ENCODE measurements at regions not wholly inside any gene's neighbourhood (a gene's known extent, or its start where the extent isn't known, plus 50 kb on each side); places are given as distances from the start of the nearest gene placed in this dataset.

DNA sequence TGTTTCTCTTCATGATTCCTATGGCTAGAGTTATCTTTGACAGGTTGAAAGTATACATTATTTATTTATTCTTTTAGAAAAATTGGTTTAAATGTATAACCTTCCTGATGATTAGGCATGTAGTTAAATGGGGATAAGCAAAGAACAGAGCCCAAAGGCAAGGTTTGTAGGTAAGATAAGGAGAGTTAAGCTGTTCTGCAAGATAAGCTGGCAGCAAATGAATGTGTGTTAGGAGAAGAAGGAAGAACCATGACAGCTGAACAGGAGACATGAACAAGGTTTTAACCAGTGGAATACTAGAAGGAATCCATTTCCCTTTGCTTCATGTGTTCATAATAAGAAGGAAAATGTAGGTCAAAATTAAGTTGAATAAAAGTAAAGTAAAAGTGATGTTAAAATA lies 1330.1 kb upstream of the USP15 start:
- TF ChIP-seq, protein P1, sequence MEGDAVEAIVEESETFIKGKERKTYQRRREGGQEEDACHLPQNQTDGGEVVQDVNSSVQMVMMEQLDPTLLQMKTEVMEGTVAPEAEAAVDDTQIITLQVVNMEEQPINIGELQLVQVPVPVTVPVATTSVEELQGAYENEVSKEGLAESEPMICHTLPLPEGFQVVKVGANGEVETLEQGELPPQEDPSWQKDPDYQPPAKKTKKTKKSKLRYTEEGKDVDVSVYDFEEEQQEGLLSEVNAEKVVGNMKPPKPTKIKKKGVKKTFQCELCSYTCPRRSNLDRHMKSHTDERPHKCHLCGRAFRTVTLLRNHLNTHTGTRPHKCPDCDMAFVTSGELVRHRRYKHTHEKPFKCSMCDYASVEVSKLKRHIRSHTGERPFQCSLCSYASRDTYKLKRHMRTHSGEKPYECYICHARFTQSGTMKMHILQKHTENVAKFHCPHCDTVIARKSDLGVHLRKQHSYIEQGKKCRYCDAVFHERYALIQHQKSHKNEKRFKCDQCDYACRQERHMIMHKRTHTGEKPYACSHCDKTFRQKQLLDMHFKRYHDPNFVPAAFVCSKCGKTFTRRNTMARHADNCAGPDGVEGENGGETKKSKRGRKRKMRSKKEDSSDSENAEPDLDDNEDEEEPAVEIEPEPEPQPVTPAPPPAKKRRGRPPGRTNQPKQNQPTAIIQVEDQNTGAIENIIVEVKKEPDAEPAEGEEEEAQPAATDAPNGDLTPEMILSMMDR (IDR thresholded peaks at IDR 0.05), result no peak
- TF ChIP-seq POLR2A (IDR thresholded peaks at IDR 0.05), result no peak
- H3K4me3 ChIP-seq, result no peak overlapping the region
- no peak overlapping the region for H3K27ac ChIP-seq
- no peak for DNase-seq
- intact Hi-C loops (cut with DNase I), result no loop called here
- no peaks in the 10 kb centered on the region for H3K27me3 ChIP-seq
- H3K4me1 ChIP-seq (replicated peaks in 1 of 2), result no peaks in the 10 kb centered on the region
- no peaks in the 10 kb centered on the region for H3K36me3 ChIP-seq (replicated peaks in 1 of 2)
- H3K9me3 ChIP-seq (replicated peaks in 1 of 3), result no peaks in the 10 kb centered on the region

DNA sequence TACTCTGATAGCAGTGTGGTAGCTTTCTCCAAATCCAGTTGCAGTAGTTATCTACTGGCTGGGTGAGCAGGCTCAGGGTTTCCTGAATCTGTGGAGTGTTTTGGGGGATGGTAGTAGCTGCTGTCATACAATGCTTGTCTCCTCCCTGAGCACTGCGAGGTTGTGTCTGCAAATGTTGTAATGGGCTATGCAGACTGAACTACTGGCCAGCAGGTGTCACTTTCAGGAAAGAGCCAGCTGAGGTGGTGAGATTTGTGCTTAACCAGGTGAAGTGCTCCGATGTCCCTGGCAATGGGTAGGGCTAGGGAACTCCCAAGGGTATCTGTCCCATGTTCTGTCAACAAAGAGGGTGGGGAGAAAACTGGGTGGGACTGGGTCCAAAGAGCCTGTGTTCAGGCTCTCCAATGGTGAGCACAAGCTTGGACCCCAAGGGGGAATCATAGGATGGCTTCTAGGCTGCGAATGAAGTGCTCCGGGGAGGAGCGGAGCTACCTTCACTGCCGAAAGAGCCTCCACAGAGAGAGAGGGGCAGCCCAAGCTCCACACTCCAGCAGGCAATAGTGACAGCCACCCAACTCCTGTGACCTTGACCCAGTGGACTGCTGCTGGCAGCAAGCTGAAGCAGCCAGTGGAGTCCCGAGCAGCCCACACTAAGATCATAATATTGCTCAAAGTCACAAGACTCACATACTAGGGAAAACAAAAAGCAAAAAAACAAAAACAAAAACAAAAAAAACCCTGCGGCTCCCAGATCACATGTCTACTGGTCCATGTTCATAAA lies 1324.0 kb upstream of the USP15 start:
- TF ChIP-seq POLR2A (IDR thresholded peaks at IDR 0.05), result no peak
- TF ChIP-seq, protein P1 (IDR thresholded peaks at IDR 0.05), result no peak
- Histone ChIP-seq H3K9me3 (replicated peaks in 1 of 3) (no peaks in the 10 kb centered on the region), H3K36me3 (replicated peaks in 1 of 2) (no peaks in the 10 kb centered on the region), H3K4me1 (replicated peaks in 1 of 2) (no peaks in the 10 kb centered on the region), H3K27me3 (no peaks in the 10 kb centered on the region), H3K27ac (no peak overlapping the region), H3K4me3 (no peak overlapping the region)
- 81 to 88% (median 84%) methylated on average over 8 of the region's 8 CpGs for WGBS, 4 donors
- no peak for DNase-seq
- intact Hi-C loops (cut with DNase I), result no loop called here

DNA sequence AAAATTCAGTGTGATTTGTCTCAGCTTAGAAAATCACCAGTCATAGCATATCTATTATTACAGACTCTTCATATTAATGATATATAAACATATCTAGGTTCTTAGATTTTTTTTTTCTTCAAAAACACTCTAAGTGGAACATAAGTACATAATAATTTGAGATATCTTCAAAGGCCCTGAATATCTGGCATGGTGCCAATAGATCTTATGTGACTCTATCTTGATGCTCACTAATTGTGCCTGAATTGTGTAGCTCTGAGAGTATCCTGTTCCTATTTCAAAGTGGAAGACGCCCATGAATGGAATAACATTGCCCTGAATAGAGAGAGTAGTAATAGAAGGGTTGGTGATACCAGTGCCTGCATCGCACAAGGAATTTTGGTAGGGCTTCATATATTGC lies 1312.7 kb upstream of the USP15 start:
- TF ChIP-seq POLR2A (IDR thresholded peaks at IDR 0.05), result no peak
- H3K27me3 ChIP-seq, result no peaks in the 10 kb centered on the region

DNA sequence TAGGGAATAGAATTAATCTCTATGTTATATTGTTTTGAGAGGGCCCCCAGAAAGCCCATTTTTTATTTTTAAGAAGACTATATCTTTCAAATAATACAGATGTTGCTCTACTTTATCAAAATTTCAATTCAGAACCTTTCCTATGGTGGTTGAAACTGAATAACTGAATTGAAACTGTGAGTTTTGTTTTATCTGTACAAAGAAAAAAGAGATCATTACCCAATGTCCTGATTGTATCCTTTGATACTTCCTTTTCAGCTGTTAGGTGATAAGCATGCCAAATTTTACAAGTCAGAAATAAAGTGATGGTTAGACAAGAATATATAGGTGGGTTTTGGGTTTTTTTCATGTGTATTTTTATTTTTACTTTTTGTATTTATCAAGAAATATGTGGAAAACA lies 1293.1 kb upstream of the USP15 start:
- Histone ChIP-seq H3K4me3 (no peak overlapping the region), H3K27ac (no peak overlapping the region), H3K4me1 (replicated peaks in 1 of 2) (no peaks in the 10 kb centered on the region), H3K9me3 (replicated peaks in 1 of 3) (no peaks in the 10 kb centered on the region), H3K36me3 (replicated peaks in 1 of 2) (no peaks in the 10 kb centered on the region), H3K27me3 (no peaks in the 10 kb centered on the region)
- DNase-seq, result no peak
- TF ChIP-seq, protein P1 (IDR thresholded peaks at IDR 0.05), result no peak
- no peak for TF ChIP-seq POLR2A (IDR thresholded peaks at IDR 0.05)
- intact Hi-C loops (cut with DNase I), result no loop called here

More for the DNA sequence above, 1312.7 kb upstream of the USP15 start:
- no peak for DNase-seq
- H3K27ac ChIP-seq, result no peak overlapping the region
- 73 to 82% (median 81%) methylated on average over 2 of the region's 2 CpGs for WGBS, 4 donors
- H3K4me3 ChIP-seq, result no peak overlapping the region
- intact Hi-C loops (cut with DNase I), result no loop called here
- no peaks in the 10 kb centered on the region for H3K9me3 ChIP-seq (replicated peaks in 1 of 3)
- H3K36me3 ChIP-seq (replicated peaks in 1 of 2), result no peaks in the 10 kb centered on the region
- H3K4me1 ChIP-seq (replicated peaks in 1 of 2), result no peaks in the 10 kb centered on the region

DNA sequence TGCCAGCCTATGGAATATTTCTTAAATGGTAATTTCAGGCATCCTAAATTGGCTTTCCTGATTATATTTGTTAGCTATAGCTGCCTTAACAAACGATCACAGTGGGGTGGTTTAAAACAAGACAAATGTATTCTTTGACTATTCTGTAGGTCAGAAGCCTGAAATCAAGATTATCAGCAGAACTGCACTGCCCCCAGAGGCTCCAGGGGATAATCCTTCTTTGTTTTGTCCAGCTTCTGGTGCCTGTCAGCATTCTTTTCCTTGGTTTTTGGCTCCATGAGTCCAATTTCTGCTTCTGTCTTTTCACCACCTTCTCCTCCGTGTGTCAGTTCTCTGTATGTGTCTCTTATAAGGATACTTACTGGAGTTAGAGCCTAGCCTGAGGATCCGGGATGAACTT lies 1282.2 kb upstream of the USP15 start:
- H3K4me1 ChIP-seq (replicated peaks in 1 of 2), result no peaks in the 10 kb centered on the region
- no peaks in the 10 kb centered on the region for H3K27me3 ChIP-seq
- intact Hi-C loops (cut with DNase I), result no loop called here
- no peaks in the 10 kb centered on the region for H3K9me3 ChIP-seq (replicated peaks in 1 of 3)
- no peak for DNase-seq
- WGBS, 4 donors, result 34 to 42% (median 37%) methylated on average over 3 of the region's 3 CpGs
- no peak overlapping the region for H3K4me3 ChIP-seq
- H3K36me3 ChIP-seq (replicated peaks in 1 of 2), result no peaks in the 10 kb centered on the region
- TF ChIP-seq POLR2A (IDR thresholded peaks at IDR 0.05), result no peak
- TF ChIP-seq, protein P1 (IDR thresholded peaks at IDR 0.05), result no peak
- no peak overlapping the region for H3K27ac ChIP-seq

Measured in adrenal gland (tissue), 9 donors.